ENCODE measurements at regions not wholly inside any gene's neighbourhood (a gene's known extent, or its start where the extent isn't known, plus 50 kb on each side); places are given as distances from the start of the nearest gene placed in this dataset.

- TF ChIP-seq CTCF (conservative IDR thresholded peaks at IDR 0.05; ENCODE audit: low read depth in 2 of 2) (no peak), POLR2AphosphoS5 (IDR thresholded peaks at IDR 0.05; ENCODE audit: low read depth) (no peak), EZH2 (IDR thresholded peaks at IDR 0.05; ENCODE audit: low read depth, unreplicated experiment) (no peak), REST (IDR thresholded peaks at IDR 0.05; ENCODE audit: unreplicated experiment) (no peak), EZH2phosphoT487 (IDR thresholded peaks at IDR 0.05; ENCODE audit: unreplicated experiment) (no peak), CREB1 (CRISPR knock-in tag; IDR thresholded peaks at IDR 0.05; ENCODE audit: low read depth) (no peak), ZNF462 (CRISPR knock-in tag; IDR thresholded peaks at IDR 0.05) (no peak), JUNB (IDR thresholded peaks at IDR 0.05; ENCODE audit: unreplicated experiment) (no peak), NANOG (IDR thresholded peaks at IDR 0.05; ENCODE audit: borderline replicate concordance) (no peak), ZNF114 (CRISPR knock-in tag; IDR thresholded peaks at IDR 0.05) (no peak)
Measured at GRCh38 chr6:81144346-81144745, 608.1 kb downstream of the TENT5A start.

All from GM23338 (cell line).